ENCODE measurements at regions not wholly inside any gene's neighbourhood (a gene's known extent, or its start where the extent isn't known, plus 50 kb on each side); places are given as distances from the start of the nearest gene placed in this dataset.

- BruUV-seq (replicated peaks) = no TSS peak
- no peak overlapping the region for H3K27ac ChIP-seq (ENCODE audit: low read depth, low read length, poor library complexity, severe bottlenecking)
- TF ChIP-seq CTCF (conservative IDR thresholded peaks at IDR 0.05; ENCODE audit: low read length) = no peak
- no peak for TF ChIP-seq EZH2phosphoT487 (IDR thresholded peaks at IDR 0.05; ENCODE audit: borderline replicate concordance, low read depth, low read length)
- DNase-seq (ENCODE audit: low spot score) = no peak
- H3K9me3 ChIP-seq (ENCODE audit: low read length) = no peaks in the 10 kb centered on the region
- H4K20me1 ChIP-seq (ENCODE audit: insufficient read depth, low read length) = no peaks in the 10 kb centered on the region
- POLR2A ChIA-PET = no interaction called here
- no peak overlapping the region for H2AFZ ChIP-seq (ENCODE audit: low read length)
- no peaks in the 10 kb centered on the region for H3K79me2 ChIP-seq (ENCODE audit: insufficient read depth, low read depth, low read length)
- H3K36me3 ChIP-seq (ENCODE audit: insufficient read depth, low read length) = no peaks in the 10 kb centered on the region
- H3K4me2 ChIP-seq (ENCODE audit: low read length) = no peak overlapping the region
- no peaks in the 10 kb centered on the region for H3K9me2 ChIP-seq (ENCODE audit: insufficient read depth, low read length)
- no peaks in the 10 kb centered on the region for H3K4me1 ChIP-seq (ENCODE audit: insufficient read depth, low read length, poor library complexity, severe bottlenecking)
- intact Hi-C loops (cut with micrococcal nuclease; ENCODE audit: unreplicated experiment) = no loop called here
- CTCF ChIA-PET (ENCODE audit: unreplicated experiment) = no interaction called here
- H3K4me3 ChIP-seq (ENCODE audit: low read depth, low read length, poor library complexity, severe bottlenecking) = no peak overlapping the region
Observed at GRCh38 chr9:90288275-90288639, 354.4 kb downstream of the DIRAS2 start.

- H2AFZ ChIP-seq (ENCODE audit: low read length) = no peak overlapping the region
- H4K20me1 ChIP-seq (ENCODE audit: insufficient read depth, low read length) = no peaks in the 10 kb centered on the region
- no peaks in the 10 kb centered on the region for H3K9me3 ChIP-seq (ENCODE audit: low read length)
- H3K4me2 ChIP-seq (ENCODE audit: low read length) = no peak overlapping the region
- no peak overlapping the region for H3K27ac ChIP-seq (ENCODE audit: low read depth, low read length, poor library complexity, severe bottlenecking)
- H3K9me2 ChIP-seq (ENCODE audit: insufficient read depth, low read length) = no peaks in the 10 kb centered on the region
- TF ChIP-seq EZH2phosphoT487 (IDR thresholded peaks at IDR 0.05; ENCODE audit: borderline replicate concordance, low read depth, low read length) = no peak
- no peak for TF ChIP-seq CTCF (conservative IDR thresholded peaks at IDR 0.05; ENCODE audit: low read length)
- intact Hi-C loops (cut with micrococcal nuclease; ENCODE audit: unreplicated experiment) = no loop called here
- H3K79me2 ChIP-seq (ENCODE audit: insufficient read depth, low read depth, low read length) = no peaks in the 10 kb centered on the region
- no peak for DNase-seq (ENCODE audit: low spot score)
- H3K4me1 ChIP-seq (ENCODE audit: insufficient read depth, low read length, poor library complexity, severe bottlenecking) = no peaks in the 10 kb centered on the region
- H3K36me3 ChIP-seq (ENCODE audit: insufficient read depth, low read length) = no peaks in the 10 kb centered on the region
- ChIA-PET CTCF (ENCODE audit: unreplicated experiment) (no interaction called here), POLR2A (no interaction called here)
- no peak overlapping the region for H3K4me3 ChIP-seq (ENCODE audit: low read depth, low read length, poor library complexity, severe bottlenecking)
- no TSS peak for BruUV-seq (replicated peaks)
Observed at GRCh38 chr9:90290716-90291485, 351.7 kb downstream of the DIRAS2 start.

- H3K9me3 ChIP-seq (ENCODE audit: low read length) = no peaks in the 10 kb centered on the region
- POLR2A ChIA-PET = no interaction called here
- CTCF ChIA-PET (ENCODE audit: unreplicated experiment) = no interaction called here
- intact Hi-C loops (cut with micrococcal nuclease; ENCODE audit: unreplicated experiment) = no loop called here
- no peak for TF ChIP-seq EZH2phosphoT487 (IDR thresholded peaks at IDR 0.05; ENCODE audit: borderline replicate concordance, low read depth, low read length)
- no peak for TF ChIP-seq CTCF (conservative IDR thresholded peaks at IDR 0.05; ENCODE audit: low read length)
- DNase-seq (ENCODE audit: low spot score) = no peak
- no peak overlapping the region for H3K4me2 ChIP-seq (ENCODE audit: low read length)
- no peak overlapping the region for H3K4me3 ChIP-seq (ENCODE audit: low read depth, low read length, poor library complexity, severe bottlenecking)
- BruUV-seq (replicated peaks) = no TSS peak
- H3K4me1 ChIP-seq (ENCODE audit: insufficient read depth, low read length, poor library complexity, severe bottlenecking) = no peaks in the 10 kb centered on the region
- no peaks in the 10 kb centered on the region for H3K9me2 ChIP-seq (ENCODE audit: insufficient read depth, low read length)
- no peak overlapping the region for H2AFZ ChIP-seq (ENCODE audit: low read length)
- no peaks in the 10 kb centered on the region for H3K36me3 ChIP-seq (ENCODE audit: insufficient read depth, low read length)
- no peaks in the 10 kb centered on the region for H3K79me2 ChIP-seq (ENCODE audit: insufficient read depth, low read depth, low read length)
- H3K27ac ChIP-seq (ENCODE audit: low read depth, low read length, poor library complexity, severe bottlenecking) = no peak overlapping the region
- H4K20me1 ChIP-seq (ENCODE audit: insufficient read depth, low read length) = no peaks in the 10 kb centered on the region
Observed at GRCh38 chr9:90296539-90296938, 346.1 kb downstream of the DIRAS2 start.

Data from OCI-LY7 (cell line).